C4-2B (cell line): ENCODE measurements at regions not wholly inside any gene's neighbourhood (a gene's known extent, or its start where the extent isn't known, plus 50 kb on each side); places are given as distances from the start of the nearest gene placed in this dataset.

Experiments
- CTCF ChIP-seq: fragments of 450-650 bp; conservative IDR thresholded peaks from 2 replicates; pipeline ENCODE4 v1.5.1; 2017; ENCODE audit warnings: mild to moderate bottlenecking
- ZFX ChIP-seq: fragments of 450-650 bp; IDR thresholded peaks from 2 replicates; pipeline ENCODE4 v1.6.1; 2017

GRCh38 chrX:46447384-46447783 lies 97.8 kb downstream of the ZNF674 start:
- TF ChIP-seq CTCF (no peak), ZFX (no peak)
